T-cell (primary cell): ENCODE measurements at regions not wholly inside any gene's neighbourhood (a gene's known extent, or its start where the extent isn't known, plus 50 kb on each side); places are given as distances from the start of the nearest gene placed in this dataset.

Source experiments
- ATAC-seq, 4 experiments: fragments of 200-7000 bp in 3 of 4; fragments of 150-1000 bp in 1 of 4; cut with Tn5 transposase; replicated peaks in 1 of 4; 1 replicate in 3 of 4; 2 replicates in 1 of 4; pipeline ENCODE4 v1.10.0; 2021; ENCODE audit warnings: moderate library complexity in 3 of 4, mild to moderate bottlenecking in 2 of 4, moderate number of reproducible peaks in 1 of 4
- CTCF ChIA-PET, 2 donors: fragments of 300-600 bp; sonication (Branson Sonifier 250); formaldehyde crosslinking; loops; one replicate each; lab custom pipeline; 2022; ENCODE audit warnings: antibody characterized with exemption in 2 of 2; lab: Charles Lee
- POLR2A ChIA-PET, 2 donors: fragments of 300-600 bp; sonication (Branson Sonifier 250); formaldehyde crosslinking; loops; one replicate each; lab custom pipeline; 2022; ENCODE audit warnings: antibody characterized with exemption in 2 of 2; lab: Charles Lee
- DNase-seq, 35 experiments: peaks; one replicate each; pipeline versions ENCODE4 v3.0.0 to v3.0.0-alpha.2; 2013 to 2023
- H3K27ac ChIP-seq: one replicate; pipeline ENCODE4 v1.5.1; 2013; ENCODE audit warnings: low read length
- H3K27me3 ChIP-seq, 2 experiments: replicated peaks in 1 of 2; 1 replicate in 1 of 2; 2 replicates in 1 of 2; pipeline versions ENCODE4 v1.6.1 to v1.7.0; 2013; ENCODE audit warnings: low read length in 1 of 2, mixed read lengths in 1 of 2; ENCODE audit not compliant: control insufficient read depth in 2 of 2, insufficient read depth in 2 of 2; ENCODE audit errors: extremely low read depth in 1 of 2
- H3K36me3 ChIP-seq, 2 donors: 1 replicate in 1 of 2; 2 replicates in 1 of 2; pipeline versions ENCODE4 v1.6.1 to v1.7.0; 2013; ENCODE audit warnings: low read length in 1 of 2; ENCODE audit not compliant: control insufficient read depth in 2 of 2, insufficient read depth in 1 of 2; ENCODE audit errors: extremely low read depth in 1 of 2
- H3K4me1 ChIP-seq, 2 experiments: 1 replicate in 1 of 2; 2 replicates in 1 of 2; pipeline versions ENCODE4 v1.6.1 to v1.7.0; 2013; ENCODE audit warnings: low read length in 2 of 2, mixed read lengths in 1 of 2; ENCODE audit not compliant: insufficient read depth in 2 of 2, control insufficient read depth in 1 of 2; ENCODE audit errors: extremely low read depth in 1 of 2
- H3K4me3 ChIP-seq, 2 donors: 1 replicate in 1 of 2; 2 replicates in 1 of 2; pipeline versions ENCODE4 v1.5.1 to v1.7.0; 2013; ENCODE audit warnings: mild to moderate bottlenecking in 2 of 2, low read length in 1 of 2, moderate library complexity in 1 of 2; ENCODE audit not compliant: control insufficient read depth in 1 of 2; ENCODE audit errors: extremely low read depth in 1 of 2
- H3K9me3 ChIP-seq: 2 replicates; pipeline ENCODE4 v1.7.0; 2013
- H3K27ac Mint-ChIP-seq, 2 donors: one replicate each; pipeline ENCODE4 v1.8.0; 2020 to 2021; ENCODE audit warnings: mild to moderate bottlenecking in 2 of 2, mixed read lengths in 2 of 2
- H3K27me3 Mint-ChIP-seq, 2 donors: one replicate each; pipeline ENCODE4 v1.8.0; 2021 to 2022; ENCODE audit warnings: mixed read lengths in 2 of 2
- H3K36me3 Mint-ChIP-seq: one replicate; pipeline ENCODE4 v1.8.0; 2021; ENCODE audit warnings: mixed read lengths
- H3K4me1 Mint-ChIP-seq, 3 donors: one replicate each; pipeline ENCODE4 v1.8.0; 2020 to 2022; ENCODE audit warnings: mixed read lengths in 3 of 3, mild to moderate bottlenecking in 1 of 3
- H3K4me3 Mint-ChIP-seq, 3 donors: one replicate each; pipeline ENCODE4 v1.8.0; 2020 to 2022; ENCODE audit warnings: mild to moderate bottlenecking in 3 of 3, mixed read lengths in 3 of 3, moderate library complexity in 3 of 3
- H3K9me3 Mint-ChIP-seq, 3 donors: one replicate each; pipeline ENCODE4 v1.8.0; 2020 to 2022; ENCODE audit warnings: mixed read lengths in 3 of 3
- WGBS: methylation state at CpG from one replicate; pipeline ENCODE4 v1.1.5; 2013; ENCODE audit warnings: missing lambda C conversion rate; ENCODE audit not compliant: insufficient coverage; 5-methylcytosine and 5-hydroxymethylcytosine counted together

DNA sequence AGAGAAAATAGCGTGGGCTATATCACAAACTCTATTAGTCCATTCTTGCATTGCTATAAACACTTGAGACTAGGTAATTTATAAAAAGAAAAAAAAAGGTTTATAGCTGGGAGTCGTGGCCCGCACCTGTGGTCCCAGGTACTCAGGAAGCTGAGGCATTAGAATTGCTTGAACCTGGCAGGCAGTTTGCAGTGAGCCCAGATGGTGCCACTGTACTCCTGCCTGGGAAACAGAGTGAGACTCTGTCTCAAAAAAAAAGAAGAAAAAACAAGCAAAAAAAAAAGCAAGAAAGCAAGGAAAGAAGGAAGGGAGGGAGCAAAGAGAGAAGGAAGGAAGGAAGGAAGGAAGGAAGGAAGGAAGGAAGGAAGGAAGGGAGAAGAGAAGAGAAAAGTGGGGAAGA is 904.2 kb upstream of the EDIL3 start:
- H3K27me3 Mint-ChIP-seq = no peaks in the 10 kb centered on the region
- Histone ChIP-seq H3K27ac (no peak overlapping the region), H3K27me3 (no peaks in the 10 kb centered on the region), H3K36me3 (no peaks in the 10 kb centered on the region), H3K9me3 (no peaks in the 10 kb centered on the region), H3K4me3 (no peak overlapping the region), H3K4me1 (no peaks in the 10 kb centered on the region)
- no peaks in the 10 kb centered on the region for H3K4me1 Mint-ChIP-seq
- DNase-seq = no peak
- H3K9me3 Mint-ChIP-seq = peaks cover 0 to 11% (median 7%) of the 10 kb centered on the region in 3 donors
- POLR2A ChIA-PET = no interaction called here
- H3K4me3 Mint-ChIP-seq = no peak overlapping the region
- H3K36me3 Mint-ChIP-seq = no peaks in the 10 kb centered on the region
- CTCF ChIA-PET = no interaction called here
- 86% methylated on average over 2 of the region's 3 CpGs for WGBS
- no peak for ATAC-seq
- no peak overlapping the region for H3K27ac Mint-ChIP-seq

DNA sequence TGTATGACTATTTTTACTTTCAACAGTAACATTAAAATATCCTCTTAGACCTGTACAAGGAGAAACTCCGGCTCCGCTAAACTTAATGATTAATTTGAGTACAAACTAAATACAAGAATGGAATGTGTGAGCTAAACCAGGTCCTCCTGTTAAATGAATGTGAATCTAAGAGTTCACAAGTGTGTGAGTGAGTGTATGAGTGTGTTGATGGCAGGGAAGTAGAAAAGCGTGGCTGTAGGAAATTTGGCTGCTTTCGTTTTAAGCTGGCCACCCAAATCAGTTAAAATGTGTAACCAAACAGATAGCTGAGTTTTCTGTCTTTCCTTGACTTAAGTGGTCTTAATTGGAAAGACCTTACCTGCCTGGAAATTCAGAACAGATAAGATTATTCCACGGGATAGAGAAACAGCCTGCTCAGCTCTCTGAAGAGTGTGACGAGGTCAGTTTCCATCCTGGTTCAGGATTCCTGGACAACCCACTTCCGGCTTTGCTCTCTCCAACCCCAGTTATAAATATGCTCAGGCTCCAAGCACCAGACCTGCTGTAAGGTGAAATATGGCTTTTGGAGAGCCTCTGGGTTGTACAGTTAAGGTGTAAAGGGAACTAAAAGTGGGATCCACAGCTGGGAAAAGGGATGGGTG is 908.6 kb upstream of the EDIL3 start:
- WGBS = 91% methylated on average over 4 of the region's 7 CpGs
- POLR2A ChIA-PET = no interaction called here
- CTCF ChIA-PET = no interaction called here
- H3K4me3 Mint-ChIP-seq = no peak overlapping the region
- H3K36me3 ChIP-seq = no peaks in the 10 kb centered on the region
- H3K27me3 ChIP-seq = no peaks in the 10 kb centered on the region
- ATAC-seq = no peak
- no peaks in the 10 kb centered on the region for H3K4me1 Mint-ChIP-seq
- no peak overlapping the region for H3K27ac ChIP-seq
- no peak overlapping the region for H3K4me3 ChIP-seq
- H3K9me3 Mint-ChIP-seq = peaks cover 0 to 11% (median 3%) of the 10 kb centered on the region in 3 donors
- no peaks in the 10 kb centered on the region for H3K4me1 ChIP-seq
- no peaks in the 10 kb centered on the region for H3K9me3 ChIP-seq
- no peaks in the 10 kb centered on the region for H3K36me3 Mint-ChIP-seq
- no peaks in the 10 kb centered on the region for H3K27me3 Mint-ChIP-seq
- DNase-seq = no peak
- H3K27ac Mint-ChIP-seq = no peak overlapping the region

DNA sequence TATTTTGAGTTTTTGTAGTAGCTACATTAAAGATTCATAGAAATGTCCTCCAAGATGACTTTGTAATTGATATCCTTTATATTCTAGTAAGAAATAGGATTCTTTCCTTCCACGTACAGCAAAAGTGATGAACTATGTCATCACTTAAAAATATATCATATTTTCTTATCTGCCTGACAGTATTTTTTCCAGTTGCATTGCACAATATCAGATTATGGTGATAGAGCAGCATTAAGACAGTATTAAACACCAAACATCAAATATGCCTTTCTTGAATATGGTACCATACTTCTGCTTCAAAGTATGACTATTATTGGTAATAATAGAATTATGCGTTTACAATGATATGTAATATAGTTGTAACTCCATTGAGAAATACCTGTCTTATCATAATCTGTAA is 919.8 kb upstream of the EDIL3 start:
- ATAC-seq (no peak), DNase-seq (no peak)
- WGBS = no CpG with 5 or more reads among the region's 2 CpGs
- no peaks in the 10 kb centered on the region for H3K36me3 Mint-ChIP-seq
- Histone ChIP-seq H3K4me3 (no peak overlapping the region), H3K9me3 (no peaks in the 10 kb centered on the region), H3K36me3 (no peaks in the 10 kb centered on the region), H3K27ac (no peak overlapping the region), H3K4me1 (no peaks in the 10 kb centered on the region), H3K27me3 (no peaks in the 10 kb centered on the region)
- ChIA-PET CTCF (no interaction called here), POLR2A (no interaction called here)
- H3K27ac Mint-ChIP-seq = no peak overlapping the region
- no peak overlapping the region for H3K4me3 Mint-ChIP-seq
- H3K27me3 Mint-ChIP-seq = no peaks in the 10 kb centered on the region
- no peaks in the 10 kb centered on the region for H3K4me1 Mint-ChIP-seq
- peaks cover 0 to 7% (median 2%) of the 10 kb centered on the region in 3 donors for H3K9me3 Mint-ChIP-seq

DNA sequence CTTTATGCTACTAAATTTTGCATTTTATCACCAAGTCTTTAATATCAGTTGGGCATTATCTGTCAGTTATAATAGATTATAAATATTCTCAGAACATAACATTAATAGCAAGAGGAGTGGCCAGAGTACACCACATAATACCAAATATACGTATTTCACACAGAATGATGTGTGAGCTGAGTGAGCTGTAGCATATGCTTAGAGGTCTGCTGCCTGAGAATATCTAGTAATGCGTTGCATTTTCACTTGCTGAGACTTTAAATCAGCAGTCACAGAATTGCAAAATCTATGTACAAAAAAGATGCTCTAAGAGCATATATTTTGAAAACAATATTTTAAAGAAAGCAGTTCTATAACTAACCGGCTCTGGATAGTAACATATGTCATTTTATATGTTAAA is 921.1 kb upstream of the EDIL3 start:
- H3K4me3 Mint-ChIP-seq = no peak overlapping the region
- H3K4me1 Mint-ChIP-seq = no peaks in the 10 kb centered on the region
- no peak overlapping the region for H3K27ac Mint-ChIP-seq
- DNase-seq = no peak
- no peaks in the 10 kb centered on the region for H3K27me3 Mint-ChIP-seq
- no peaks in the 10 kb centered on the region for H3K36me3 ChIP-seq
- H3K36me3 Mint-ChIP-seq = no peaks in the 10 kb centered on the region
- ChIA-PET POLR2A (no interaction called here), CTCF (no interaction called here)
- no peaks in the 10 kb centered on the region for H3K4me1 ChIP-seq
- no peaks in the 10 kb centered on the region for H3K9me3 ChIP-seq
- H3K27ac ChIP-seq = no peak overlapping the region
- H3K9me3 Mint-ChIP-seq = peaks cover 0 to 7% (median 0%) of the 10 kb centered on the region in 3 donors
- H3K27me3 ChIP-seq = no peaks in the 10 kb centered on the region
- ATAC-seq = no peak
- H3K4me3 ChIP-seq = no peak overlapping the region
- no CpG with 5 or more reads among the region's 3 CpGs for WGBS

DNA sequence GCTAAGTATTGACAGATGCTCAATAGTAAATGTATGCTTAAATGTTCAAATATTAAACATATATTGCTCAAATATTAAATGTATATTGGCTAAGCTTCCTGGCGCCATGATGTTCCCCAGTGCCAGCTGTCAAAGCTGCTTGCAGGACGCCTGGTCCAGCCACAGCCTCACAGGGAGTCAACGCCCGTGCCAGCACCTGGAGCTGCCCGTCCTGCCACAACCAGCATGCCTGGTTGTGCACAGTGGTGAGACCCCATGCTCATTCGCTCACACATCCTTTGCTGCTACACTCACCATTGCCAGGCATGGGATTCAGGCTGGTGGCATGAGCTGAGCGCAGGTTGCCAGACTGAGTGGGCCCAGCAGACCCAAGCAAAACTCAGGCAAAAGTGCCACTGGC is 926.9 kb upstream of the EDIL3 start:
- Histone ChIP-seq H3K4me3 (no peak overlapping the region), H3K36me3 (no peaks in the 10 kb centered on the region), H3K27ac (no peak overlapping the region), H3K27me3 (no peaks in the 10 kb centered on the region), H3K9me3 (no peaks in the 10 kb centered on the region), H3K4me1 (no peaks in the 10 kb centered on the region)
- Mint-ChIP-seq H3K36me3 (no peaks in the 10 kb centered on the region), H3K27ac (no peak overlapping the region), H3K27me3 (no peaks in the 10 kb centered on the region), H3K4me1 (no peaks in the 10 kb centered on the region), H3K9me3 (peaks cover 0 to 7% (median 4%) of the 10 kb centered on the region in 3 donors), H3K4me3 (no peak overlapping the region)
- ATAC-seq (no peak), DNase-seq (no peak)
- WGBS = 90% methylated on average over 5 of the region's 7 CpGs
- CTCF ChIA-PET = no interaction called here
- POLR2A ChIA-PET = interaction anchor here in 1 of 2 donors (0.6 kb wide), 1 partner anchor 184 kb away, joined by 3 read pairs; no protein-coding TSS in a partner anchor

DNA sequence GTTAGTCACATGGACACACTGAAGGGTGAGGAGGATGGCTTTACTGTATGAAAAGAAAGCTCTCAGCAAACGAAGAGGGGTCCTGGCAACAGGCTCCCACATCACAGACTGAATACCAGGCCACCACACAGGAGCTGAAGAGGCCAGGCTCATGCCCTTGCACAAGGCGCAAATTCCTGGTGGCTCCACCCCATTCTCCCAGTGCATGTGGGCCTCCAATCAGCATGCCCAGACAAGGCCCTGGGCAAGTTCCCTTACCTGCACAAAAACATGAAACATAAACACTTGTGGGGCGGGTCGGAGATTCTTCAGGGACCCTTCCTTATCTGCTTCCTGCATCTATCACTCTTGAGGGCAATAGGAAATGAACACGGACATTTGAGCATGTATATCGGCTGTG is 935.8 kb upstream of the EDIL3 start:
- ATAC-seq = no peak
- 58% methylated on average over 2 of the region's 6 CpGs for WGBS
- POLR2A ChIA-PET = no interaction called here
- H3K4me3 Mint-ChIP-seq = no peak overlapping the region
- H3K27me3 Mint-ChIP-seq = no peaks in the 10 kb centered on the region
- peaks cover 0 to 4% (median 3%) of the 10 kb centered on the region in 3 donors for H3K9me3 Mint-ChIP-seq
- H3K4me1 Mint-ChIP-seq = no peaks in the 10 kb centered on the region
- no peak overlapping the region for H3K27ac ChIP-seq
- no peak for DNase-seq
- no peaks in the 10 kb centered on the region for H3K36me3 Mint-ChIP-seq
- no peak overlapping the region for H3K27ac Mint-ChIP-seq
- H3K36me3 ChIP-seq = no peaks in the 10 kb centered on the region
- CTCF ChIA-PET = no interaction called here
- no peaks in the 10 kb centered on the region for H3K9me3 ChIP-seq
- no peaks in the 10 kb centered on the region for H3K27me3 ChIP-seq
- H3K4me3 ChIP-seq = no peak overlapping the region
- no peaks in the 10 kb centered on the region for H3K4me1 ChIP-seq

DNA sequence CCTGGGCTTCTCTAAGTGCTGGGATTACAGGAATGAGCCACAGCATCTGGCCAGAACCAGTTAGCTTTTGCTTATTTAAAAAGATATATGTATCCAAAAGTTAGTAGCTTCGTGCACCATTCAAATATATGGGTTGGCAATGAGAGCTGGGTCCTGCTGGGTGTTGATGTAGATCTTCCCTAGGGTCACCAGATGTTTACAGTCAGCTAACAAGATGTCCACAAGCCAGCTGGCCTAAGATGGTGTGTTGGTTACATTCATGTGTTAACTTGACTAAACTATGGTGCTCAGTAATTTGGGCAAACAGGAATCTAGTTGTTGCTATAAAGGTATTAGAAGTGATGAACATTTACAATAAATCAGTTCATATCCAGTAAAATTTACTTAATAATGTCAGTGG is 948.6 kb upstream of the EDIL3 start:
- no peak for DNase-seq
- ChIA-PET POLR2A (no interaction called here), CTCF (no interaction called here)
- Histone ChIP-seq H3K4me1 (no peaks in the 10 kb centered on the region), H3K36me3 (no peaks in the 10 kb centered on the region), H3K27ac (no peak overlapping the region), H3K27me3 (no peaks in the 10 kb centered on the region), H3K9me3 (no peaks in the 10 kb centered on the region), H3K4me3 (no peak overlapping the region)
- Mint-ChIP-seq H3K4me1 (no peaks in the 10 kb centered on the region), H3K4me3 (no peak overlapping the region), H3K27ac (no peak overlapping the region), H3K27me3 (no peaks in the 10 kb centered on the region), H3K36me3 (no peaks in the 10 kb centered on the region), H3K9me3 (peaks cover 3 to 4% (median 4%) of the 10 kb centered on the region in 3 donors)
- WGBS = 33% methylated on average over 1 of the region's 1 CpG
- no peak for ATAC-seq
